ENCODE measurements at regions not wholly inside any gene's neighbourhood (a gene's known extent, or its start where the extent isn't known, plus 50 kb on each side); places are given as distances from the start of the nearest gene placed in this dataset.

GRCh38 chr4:31947101-31947500 is 1226.9 kb downstream of the PCDH7 start:
- TF ChIP-seq EZH2 (IDR thresholded peaks at IDR 0.05; ENCODE audit: borderline replicate concordance, low read length) (no peak), CTCF (IDR thresholded peaks at IDR 0.05; ENCODE audit: low read length) (no peak)

Measured in OCI-LY1 (cell line).